LoVo (cell line): ENCODE measurements at regions not wholly inside any gene's neighbourhood (a gene's known extent, or its start where the extent isn't known, plus 50 kb on each side); places are given as distances from the start of the nearest gene placed in this dataset.
"Not testable (repeated sequence)": the region's sequence is repeated elsewhere in the genome, so short reads cannot be mapped to it uniquely, and the experiment has no call there.

Experiments used
- DNase-seq: peaks from one replicate; pipeline ENCODE4 v3.0.0-alpha.2; 2016; ENCODE audit warnings: low spot score

- not testable (repeated sequence) for DNase-seq
These were observed 106.6 kb upstream of the TERB2 start for GRCh38 chr15:44849701-44850403.

- peak; percentile 77 for DNase-seq
These were observed 103.1 kb upstream of the TERB2 start for GRCh38 chr15:44853304-44853950.

GRCh38 chr15:44854696-44855095 is 101.8 kb upstream of the TERB2 start:
- not testable (repeated sequence) for DNase-seq

- not testable (repeated sequence) for DNase-seq
These were observed 100.2 kb upstream of the TERB2 start for GRCh38 chr15:44856284-44856683.

- DNase-seq = not testable (repeated sequence)
These were observed 99.2 kb upstream of the TERB2 start for GRCh38 chr15:44857164-44857710.

- DNase-seq = not testable (repeated sequence)
These were observed 97.4 kb upstream of the TERB2 start for GRCh38 chr15:44859088-44859487.

GRCh38 chr15:44860168-44860567 is 96.3 kb upstream of the TERB2 start:
- not testable (repeated sequence) for DNase-seq

GRCh38 chr15:44861439-44861910 is 95.0 kb upstream of the TERB2 start:
- DNase-seq = no peak

- no peak for DNase-seq
These were observed 94.6 kb upstream of the TERB2 start for GRCh38 chr15:44861917-44862316.

- DNase-seq = not testable (repeated sequence)
These were observed 93.6 kb upstream of the TERB2 start for GRCh38 chr15:44862866-44863265.

- not testable (repeated sequence) for DNase-seq
These were observed 88.4 kb upstream of the TERB2 start for GRCh38 chr15:44868100-44868499.

- not testable (repeated sequence) for DNase-seq
These were observed 86.4 kb upstream of the TERB2 start for GRCh38 chr15:44870125-44870524.

GRCh38 chr15:44873103-44873502 is 83.4 kb upstream of the TERB2 start:
- DNase-seq = no peak

GRCh38 chr15:44879066-44879465 is 77.4 kb upstream of the TERB2 start:
- no peak for DNase-seq

- no peak for DNase-seq
These were observed 74.0 kb upstream of the TERB2 start for GRCh38 chr15:44882499-44882968.

GRCh38 chr15:44883199-44883877 is 73.1 kb upstream of the TERB2 start:
- no peak for DNase-seq

- DNase-seq = not testable (repeated sequence)
These were observed 57.4 kb upstream of the TERB2 start for GRCh38 chr15:44898890-44899651.

- not testable (repeated sequence) for DNase-seq
These were observed 56.7 kb upstream of the TERB2 start for GRCh38 chr15:44899775-44900174.

- DNase-seq = not testable (repeated sequence)
These were observed 55.7 kb upstream of the TERB2 start for GRCh38 chr15:44900796-44901195.

- not testable (repeated sequence) for DNase-seq
These were observed 53.2 kb upstream of the TERB2 start for GRCh38 chr15:44903281-44903680.

GRCh38 chr15:44904651-44905340 is 51.7 kb upstream of the TERB2 start:
- DNase-seq = peak; percentile 67
